ENCODE measurements at regions not wholly inside any gene's neighbourhood (a gene's known extent, or its start where the extent isn't known, plus 50 kb on each side); places are given as distances from the start of the nearest gene placed in this dataset.

DNA sequence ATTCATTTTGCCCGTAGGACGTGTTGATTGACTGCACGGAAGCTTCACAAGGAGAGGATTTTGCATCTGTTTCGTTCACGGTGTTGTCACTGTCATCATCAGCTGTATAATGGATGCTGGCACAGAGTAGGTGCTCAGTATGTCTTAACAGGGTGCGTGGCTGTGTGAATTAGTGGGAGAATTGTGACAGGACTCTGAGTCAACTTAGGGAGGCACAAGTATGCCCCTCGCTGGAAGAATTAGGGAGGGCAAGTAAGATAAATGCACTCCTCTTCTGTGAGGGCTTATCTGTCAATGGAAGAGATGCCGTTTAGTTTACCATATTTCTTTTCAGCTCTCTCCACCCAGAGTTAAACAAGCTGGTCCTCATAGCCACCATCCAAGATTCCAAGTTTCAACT is 107.2 kb downstream of the TRIML1 start:
- TF ChIP-seq, protein P1, sequence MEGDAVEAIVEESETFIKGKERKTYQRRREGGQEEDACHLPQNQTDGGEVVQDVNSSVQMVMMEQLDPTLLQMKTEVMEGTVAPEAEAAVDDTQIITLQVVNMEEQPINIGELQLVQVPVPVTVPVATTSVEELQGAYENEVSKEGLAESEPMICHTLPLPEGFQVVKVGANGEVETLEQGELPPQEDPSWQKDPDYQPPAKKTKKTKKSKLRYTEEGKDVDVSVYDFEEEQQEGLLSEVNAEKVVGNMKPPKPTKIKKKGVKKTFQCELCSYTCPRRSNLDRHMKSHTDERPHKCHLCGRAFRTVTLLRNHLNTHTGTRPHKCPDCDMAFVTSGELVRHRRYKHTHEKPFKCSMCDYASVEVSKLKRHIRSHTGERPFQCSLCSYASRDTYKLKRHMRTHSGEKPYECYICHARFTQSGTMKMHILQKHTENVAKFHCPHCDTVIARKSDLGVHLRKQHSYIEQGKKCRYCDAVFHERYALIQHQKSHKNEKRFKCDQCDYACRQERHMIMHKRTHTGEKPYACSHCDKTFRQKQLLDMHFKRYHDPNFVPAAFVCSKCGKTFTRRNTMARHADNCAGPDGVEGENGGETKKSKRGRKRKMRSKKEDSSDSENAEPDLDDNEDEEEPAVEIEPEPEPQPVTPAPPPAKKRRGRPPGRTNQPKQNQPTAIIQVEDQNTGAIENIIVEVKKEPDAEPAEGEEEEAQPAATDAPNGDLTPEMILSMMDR (IDR thresholded peaks at IDR 0.05; ENCODE audit: insufficient read depth, low read length, missing control alignments), result no peak
- H3K4me3 ChIP-seq (ENCODE audit: low read depth, low read length), result no peak overlapping the region
- ChIA-PET CTCF (no interaction called here), POLR2A (no interaction called here)
- DNase-seq (ENCODE audit: low read depth, low spot score), result no peak

DNA sequence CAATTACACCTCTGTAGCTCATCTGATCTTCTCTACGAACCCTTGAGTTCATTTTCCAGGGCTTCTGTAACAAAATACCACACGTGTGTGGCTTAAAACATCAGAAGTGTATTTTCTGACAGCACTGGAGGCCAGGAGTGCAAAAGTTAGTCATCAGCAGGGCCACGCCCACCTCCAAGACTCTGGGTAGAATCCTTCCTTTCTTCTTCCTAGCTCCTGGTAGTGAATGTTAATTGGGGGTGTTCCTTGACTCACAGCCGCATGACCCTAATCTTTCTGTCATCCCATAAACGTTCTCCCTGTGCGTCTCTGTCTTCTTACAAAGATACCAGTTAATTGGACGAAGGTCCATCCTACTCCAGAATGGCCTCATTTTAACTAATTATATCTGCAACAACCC is 115.0 kb downstream of the TRIML1 start:
- ChIA-PET POLR2A (no interaction called here), CTCF (no interaction called here)
- no peak for DNase-seq (ENCODE audit: low read depth, low spot score)
- TF ChIP-seq, protein P1 (IDR thresholded peaks at IDR 0.05; ENCODE audit: insufficient read depth, low read length, missing control alignments), result no peak
- H3K4me3 ChIP-seq (ENCODE audit: low read depth, low read length), result no peak overlapping the region

DNA sequence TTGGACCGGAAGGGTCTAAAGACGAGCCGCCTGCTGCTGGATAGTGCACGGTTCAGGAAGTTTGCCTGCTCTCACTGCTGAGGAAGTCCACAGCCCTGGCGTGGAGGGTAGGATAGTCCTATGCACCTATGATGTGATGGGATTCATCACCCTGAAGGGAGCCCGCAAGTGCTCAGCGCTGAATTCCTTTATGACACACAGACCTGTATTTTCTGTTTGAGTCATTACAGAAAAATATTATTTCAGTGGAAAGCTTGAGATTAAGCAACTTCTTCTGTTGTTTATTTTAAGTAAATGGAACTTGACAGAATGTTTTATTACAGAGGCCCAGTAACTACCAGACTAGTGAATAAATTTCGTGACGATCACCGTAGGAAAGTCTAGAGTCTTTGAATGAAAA is 123.2 kb downstream of the TRIML1 start:
- TF ChIP-seq, protein P1 (IDR thresholded peaks at IDR 0.05; ENCODE audit: insufficient read depth, low read length, missing control alignments), result no peak
- no peak overlapping the region for H3K4me3 ChIP-seq (ENCODE audit: low read depth, low read length)
- ChIA-PET CTCF (no interaction called here), POLR2A (no interaction called here)
- no peak for DNase-seq (ENCODE audit: low read depth, low spot score)

DNA sequence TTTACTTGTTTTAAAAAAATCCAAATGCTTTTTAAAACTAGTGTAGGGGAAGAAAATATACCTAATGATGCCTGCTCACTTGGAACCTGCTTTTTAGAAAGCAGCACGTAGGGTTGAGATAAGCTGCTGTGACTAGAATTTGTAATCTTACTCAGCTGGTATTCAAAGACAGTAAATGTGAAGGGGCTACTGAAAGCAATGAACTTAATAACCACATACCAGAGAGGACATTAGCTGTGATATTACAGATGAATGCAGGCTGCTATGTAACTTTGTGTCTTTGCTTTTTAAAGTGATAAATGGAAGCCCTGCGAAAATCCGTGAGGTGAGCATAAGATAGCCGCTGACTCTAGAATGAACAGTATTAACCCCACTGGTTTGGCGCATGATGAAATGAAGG is 124.1 kb downstream of the TRIML1 start:
- CTCF ChIA-PET, result no interaction called here

DNA sequence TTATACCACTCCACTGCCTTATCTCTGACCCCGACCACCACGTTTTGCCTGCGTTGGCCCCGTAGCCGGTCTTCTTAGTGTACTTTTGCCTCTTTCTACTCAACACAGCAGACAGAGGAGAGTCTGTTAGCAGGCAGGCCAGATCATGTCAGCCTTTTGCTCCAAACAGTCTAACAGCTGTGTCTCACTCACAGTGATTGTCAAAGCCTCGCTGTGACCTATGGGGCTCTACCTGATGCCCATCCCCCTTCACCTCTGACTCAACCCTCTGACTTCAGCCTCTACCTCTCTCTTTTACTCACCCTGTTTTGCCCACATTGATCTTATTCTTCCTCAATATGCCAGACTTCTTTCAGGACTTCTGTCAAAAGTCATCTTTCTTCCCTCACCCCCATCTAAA is 127.1 kb downstream of the TRIML1 start:
- TF ChIP-seq, protein P1 (IDR thresholded peaks at IDR 0.05; ENCODE audit: insufficient read depth, low read length, missing control alignments), result no peak
- DNase-seq (ENCODE audit: low read depth, low spot score), result no peak
- ChIA-PET CTCF (no interaction called here), POLR2A (no interaction called here)
- H3K4me3 ChIP-seq (ENCODE audit: low read depth, low read length), result no peak overlapping the region

More for the DNA sequence above, 124.1 kb downstream of the TRIML1 start:
- POLR2A ChIA-PET, result no interaction called here
- no peak for DNase-seq (ENCODE audit: low read depth, low spot score)
- TF ChIP-seq, protein P1 (IDR thresholded peaks at IDR 0.05; ENCODE audit: insufficient read depth, low read length, missing control alignments), result no peak
- H3K4me3 ChIP-seq (ENCODE audit: low read depth, low read length), result no peak overlapping the region

DNA sequence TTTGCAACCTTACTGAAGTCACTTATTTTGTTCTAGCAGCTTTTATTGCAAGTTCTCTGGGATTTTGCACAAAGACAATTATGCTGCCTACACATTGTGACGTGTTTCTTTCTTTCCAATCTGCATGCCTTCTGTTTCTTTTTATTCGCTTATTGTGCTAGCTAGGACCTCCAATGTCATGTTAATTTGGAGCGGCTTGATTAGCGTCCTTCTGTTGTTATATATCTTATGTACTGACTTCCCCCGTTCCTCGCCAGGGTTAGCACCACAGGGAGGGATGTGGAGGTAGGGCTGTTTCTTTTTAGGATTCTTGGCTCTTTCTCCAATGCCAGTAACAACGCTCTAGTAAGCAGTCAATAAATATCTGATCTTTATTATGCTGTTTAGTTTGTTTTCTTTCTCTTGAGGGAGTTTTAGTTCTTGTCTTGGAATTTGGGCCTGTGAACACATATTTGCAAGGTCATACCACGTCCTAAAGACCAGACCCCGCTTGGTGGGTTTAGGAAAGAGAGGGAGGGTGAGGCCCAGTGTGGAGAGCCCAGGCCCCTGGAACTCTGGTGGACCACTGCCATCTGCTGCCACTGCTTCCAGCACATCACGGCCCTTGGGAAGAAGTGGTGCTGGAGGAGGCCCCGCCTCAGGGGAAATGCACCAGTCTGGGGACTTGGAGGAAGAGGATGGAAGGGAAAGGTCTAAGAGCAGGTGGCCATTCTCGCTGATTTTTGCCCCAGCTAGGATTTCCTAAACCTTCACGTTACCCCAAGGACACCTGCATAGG is 129.1 kb downstream of the TRIML1 start:
- TF ChIP-seq, protein P1 (IDR thresholded peaks at IDR 0.05; ENCODE audit: insufficient read depth, low read length, missing control alignments), result no peak
- no peak for DNase-seq (ENCODE audit: low read depth, low spot score)
- POLR2A ChIA-PET, result no interaction called here
- H3K4me3 ChIP-seq (ENCODE audit: low read depth, low read length), result no peak overlapping the region
- CTCF ChIA-PET, result no interaction called here
